MG63 (cell line): ENCODE measurements at regions not wholly inside any gene's neighbourhood (a gene's known extent, or its start where the extent isn't known, plus 50 kb on each side); places are given as distances from the start of the nearest gene placed in this dataset.
"Not testable (repeated sequence)": the region's sequence is repeated elsewhere in the genome, so short reads cannot be mapped to it uniquely, and the experiment has no call there.

Experiments used
- DNase-seq: peaks from one replicate; pipeline ENCODE4 v3.0.0-alpha.2; 2020
- H3K27me3 ChIP-seq: fragments of 250-450 bp; sonication (Bioruptor Pico); 2 replicates; pipeline ENCODE4 v1.5.1; 2020; ENCODE audit warnings: mild to moderate bottlenecking, moderate library complexity
- H3K36me3 ChIP-seq: fragments of 250-450 bp; sonication (Bioruptor Pico); 2 replicates; pipeline ENCODE4 v1.5.1; 2020; ENCODE audit warnings: mild to moderate bottlenecking, moderate library complexity
- H3K4me3 ChIP-seq: fragments of 250-450 bp; sonication (Bioruptor Pico); 2 replicates; pipeline ENCODE4 v1.5.1; 2020; ENCODE audit warnings: mild to moderate bottlenecking, moderate library complexity
- H3K9me3 ChIP-seq: fragments of 250-450 bp; sonication (Bioruptor Pico); 2 replicates; pipeline ENCODE4 v1.5.1; 2020; ENCODE audit warnings: mild to moderate bottlenecking, moderate library complexity

DNA sequence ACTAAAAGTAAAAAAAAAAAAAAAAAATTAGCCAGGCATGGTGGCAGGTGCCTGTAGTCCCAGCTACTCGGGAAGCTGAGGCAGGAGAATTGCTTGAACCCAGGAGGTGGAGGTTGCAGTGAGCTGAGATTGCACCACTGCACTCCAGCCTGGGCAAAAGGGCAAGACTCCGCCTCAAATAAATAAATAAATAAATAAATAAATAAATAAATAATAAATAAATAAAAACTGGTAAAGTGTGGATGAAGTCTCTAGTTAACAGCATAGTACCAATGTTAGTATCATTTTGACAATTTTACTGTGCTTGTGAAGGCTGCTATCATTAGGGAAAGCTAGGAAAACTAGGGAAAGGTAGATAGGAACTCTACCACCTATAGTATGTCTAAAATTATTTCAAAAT is 581.0 kb upstream of the ID4 start:
- not testable (repeated sequence) for H3K4me3 ChIP-seq, DNase-seq, H3K9me3 ChIP-seq

DNA sequence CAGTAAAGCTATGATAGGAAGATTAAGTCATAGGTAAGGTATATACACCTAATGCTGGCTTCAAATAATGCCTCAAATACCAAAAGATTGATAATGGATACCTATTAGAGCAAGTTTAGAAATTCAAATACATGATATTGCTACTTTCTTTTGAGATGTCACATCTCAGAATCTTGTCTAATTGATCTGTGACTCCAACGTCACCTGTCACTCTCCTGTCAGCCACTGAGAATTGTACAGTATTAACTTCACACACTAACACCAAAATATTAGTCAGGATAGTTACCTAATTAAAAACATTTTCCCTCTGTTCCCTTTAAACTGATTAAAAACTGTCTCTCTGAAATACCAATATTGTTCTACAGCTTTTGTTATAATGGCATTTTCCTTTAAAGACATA is 575.5 kb upstream of the ID4 start:
- H3K9me3 ChIP-seq, result no peaks in the 10 kb centered on the region
- no peak overlapping the region for H3K4me3 ChIP-seq
- no peaks in the 10 kb centered on the region for H3K27me3 ChIP-seq
- H3K36me3 ChIP-seq, result no peaks in the 10 kb centered on the region
- DNase-seq, result no peak

More for the DNA sequence above, 581.0 kb upstream of the ID4 start:
- H3K36me3 ChIP-seq, H3K27me3 ChIP-seq: not testable (repeated sequence)

DNA sequence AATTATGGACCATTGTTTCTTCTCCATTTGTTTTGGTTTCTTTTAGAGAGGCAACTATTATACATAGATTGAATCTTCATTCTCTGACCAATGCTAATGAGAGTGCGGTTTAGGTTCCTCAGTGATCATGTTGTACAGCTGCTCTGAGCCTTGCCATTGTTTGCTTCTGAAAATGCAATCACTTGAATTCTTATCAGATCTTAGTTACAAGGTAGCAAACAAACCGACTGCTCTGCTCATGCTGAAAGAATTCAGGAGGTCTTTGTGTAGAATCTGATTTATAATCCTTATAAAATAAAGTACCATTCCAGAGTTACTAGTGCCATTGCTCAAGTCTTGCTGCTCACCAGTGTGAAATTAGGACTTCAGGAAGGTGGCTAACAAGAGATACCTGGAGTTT is 569.1 kb upstream of the ID4 start:
- Histone ChIP-seq H3K27me3 (no peaks in the 10 kb centered on the region), H3K9me3 (no peaks in the 10 kb centered on the region), H3K4me3 (no peak overlapping the region), H3K36me3 (no peaks in the 10 kb centered on the region)
- DNase-seq, result no peak

DNA sequence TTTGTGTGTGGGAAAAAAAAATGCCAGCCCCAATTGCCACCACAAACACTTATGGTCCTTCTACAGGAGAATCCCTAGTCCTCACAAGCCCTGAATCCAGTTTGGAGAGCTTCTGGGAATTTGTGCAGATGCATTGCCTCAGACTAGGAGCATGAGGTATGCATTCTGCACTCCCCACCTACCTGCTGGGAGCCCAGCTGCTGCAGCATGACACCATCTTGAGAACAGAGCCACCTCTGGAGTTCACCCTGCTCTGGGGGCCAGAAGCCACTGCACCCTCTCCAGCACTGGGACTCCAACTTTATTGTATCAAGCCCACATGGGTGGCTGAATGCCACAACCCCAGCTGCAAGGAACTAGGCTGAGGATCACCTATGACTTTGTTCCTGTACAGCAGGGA is 568.5 kb upstream of the ID4 start:
- H3K36me3 ChIP-seq, result no peaks in the 10 kb centered on the region
- DNase-seq, result no peak
- H3K4me3 ChIP-seq, result no peak overlapping the region
- no peaks in the 10 kb centered on the region for H3K27me3 ChIP-seq
- no peaks in the 10 kb centered on the region for H3K9me3 ChIP-seq

DNA sequence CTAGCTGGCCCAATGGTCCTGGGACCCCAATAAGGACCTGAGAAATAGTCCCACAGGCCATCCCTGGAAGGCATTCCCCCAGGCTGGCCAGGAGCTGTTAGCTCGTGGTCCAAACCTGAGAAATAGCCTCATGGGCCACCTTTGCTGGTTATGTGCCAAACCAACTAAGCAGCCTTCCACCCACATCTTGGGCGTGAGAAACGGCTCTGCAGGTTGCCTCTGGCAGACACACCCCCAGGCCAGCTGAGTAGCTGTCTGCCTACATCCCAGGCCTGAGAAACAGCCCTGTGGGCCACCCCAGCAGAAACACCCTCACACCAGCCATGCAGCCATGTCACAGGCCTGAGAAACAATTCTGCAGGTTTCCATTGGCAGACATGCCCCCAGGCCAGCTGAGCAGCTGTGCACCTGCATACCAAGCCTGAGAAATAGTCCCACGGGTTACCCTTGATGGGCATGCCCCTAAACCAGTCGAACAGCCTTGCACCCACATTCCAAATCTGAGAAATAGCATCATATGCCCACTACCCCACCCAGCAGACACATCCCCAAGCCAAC is 567.8 kb upstream of the ID4 start:
- no peak for DNase-seq
- Histone ChIP-seq H3K36me3 (no peaks in the 10 kb centered on the region), H3K9me3 (no peaks in the 10 kb centered on the region), H3K4me3 (no peak overlapping the region), H3K27me3 (no peaks in the 10 kb centered on the region)

DNA sequence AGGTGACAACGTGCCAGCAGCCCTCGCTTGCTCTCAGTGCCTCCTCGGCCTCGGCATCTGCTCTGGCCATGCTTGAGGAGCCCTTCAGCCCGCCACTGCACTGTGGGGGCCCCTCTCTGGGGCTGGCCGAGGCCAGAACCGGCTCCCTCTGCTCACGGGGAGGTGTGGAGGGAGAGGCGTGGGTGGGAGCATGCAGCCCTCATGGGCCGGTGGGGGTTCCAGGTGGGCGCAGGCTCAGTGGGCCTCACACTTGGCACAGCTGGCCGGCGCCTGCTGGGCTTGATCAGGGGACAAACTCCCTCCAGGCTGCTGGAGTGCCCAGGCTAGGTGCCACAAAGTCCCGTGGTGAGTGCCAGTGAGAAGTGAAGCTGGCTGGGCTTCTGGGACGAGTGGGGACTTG is 566.6 kb upstream of the ID4 start:
- Histone ChIP-seq H3K9me3 (no peaks in the 10 kb centered on the region), H3K27me3 (no peaks in the 10 kb centered on the region), H3K4me3 (no peak overlapping the region), H3K36me3 (no peaks in the 10 kb centered on the region)
- no peak for DNase-seq

DNA sequence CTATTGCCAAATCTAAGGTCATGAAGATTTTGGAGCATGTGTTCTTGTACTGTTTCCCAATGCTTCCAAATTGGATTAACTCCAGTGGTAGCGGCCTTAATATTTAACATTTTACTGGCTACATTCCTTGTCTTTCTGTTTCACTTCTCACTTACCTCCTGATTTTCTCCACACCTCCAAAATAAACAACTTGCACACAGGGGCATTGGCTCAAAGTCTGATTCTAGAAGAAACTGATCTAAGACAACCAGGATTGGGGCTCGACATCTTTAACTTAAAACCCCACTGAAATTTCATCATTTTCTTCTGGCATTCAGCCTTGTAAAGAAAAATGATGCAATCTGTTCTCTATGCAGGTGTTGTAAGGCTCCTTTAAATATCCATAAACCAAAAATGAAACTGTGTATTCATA is 557.9 kb upstream of the ID4 start:
- no peaks in the 10 kb centered on the region for H3K9me3 ChIP-seq
- H3K36me3 ChIP-seq, result no peaks in the 10 kb centered on the region
- no peaks in the 10 kb centered on the region for H3K27me3 ChIP-seq
- no peak overlapping the region for H3K4me3 ChIP-seq
- no peak for DNase-seq

DNA sequence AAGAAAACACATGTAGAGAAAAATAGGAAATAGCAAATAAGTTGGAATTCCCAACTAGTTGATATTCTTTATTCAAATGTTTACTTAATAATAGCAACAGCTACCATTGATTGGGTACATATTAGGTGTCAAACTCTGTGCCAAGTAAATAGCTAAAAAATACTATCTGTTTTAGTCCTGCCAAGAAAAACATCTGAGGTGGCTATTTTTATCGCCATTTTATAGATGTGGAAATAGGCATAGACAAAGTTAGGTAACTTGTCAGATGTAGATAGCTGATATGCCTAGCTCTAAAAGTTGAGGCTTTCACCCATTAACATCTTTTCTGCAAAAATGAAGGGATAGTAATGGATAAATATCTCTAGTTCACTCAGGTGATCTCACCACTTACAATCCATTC is 549.2 kb upstream of the ID4 start:
- Histone ChIP-seq H3K9me3 (no peaks in the 10 kb centered on the region), H3K36me3 (no peaks in the 10 kb centered on the region), H3K27me3 (no peaks in the 10 kb centered on the region), H3K4me3 (no peak overlapping the region)
- DNase-seq, result no peak

DNA sequence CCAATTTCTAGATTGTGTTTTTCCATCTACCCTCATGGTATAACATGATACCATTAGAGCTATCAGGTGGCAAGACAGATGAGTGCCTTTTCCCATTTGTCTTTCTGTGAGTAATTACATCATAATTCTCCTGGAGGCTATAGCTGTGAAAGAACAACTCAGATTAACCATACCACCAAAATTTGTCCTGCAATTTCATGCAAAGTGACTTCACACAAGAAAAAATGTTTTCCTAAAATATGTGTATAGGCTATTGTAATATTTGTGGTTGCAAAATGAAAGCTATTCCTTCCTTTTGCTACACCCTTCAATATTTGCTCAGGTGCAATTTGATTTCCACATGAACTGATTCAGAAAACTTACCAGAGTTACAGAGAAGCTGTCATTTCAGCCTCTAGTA is 547.7 kb upstream of the ID4 start:
- H3K27me3 ChIP-seq, result no peaks in the 10 kb centered on the region
- H3K36me3 ChIP-seq, result no peaks in the 10 kb centered on the region
- no peaks in the 10 kb centered on the region for H3K9me3 ChIP-seq
- no peak for DNase-seq
- H3K4me3 ChIP-seq, result no peak overlapping the region

DNA sequence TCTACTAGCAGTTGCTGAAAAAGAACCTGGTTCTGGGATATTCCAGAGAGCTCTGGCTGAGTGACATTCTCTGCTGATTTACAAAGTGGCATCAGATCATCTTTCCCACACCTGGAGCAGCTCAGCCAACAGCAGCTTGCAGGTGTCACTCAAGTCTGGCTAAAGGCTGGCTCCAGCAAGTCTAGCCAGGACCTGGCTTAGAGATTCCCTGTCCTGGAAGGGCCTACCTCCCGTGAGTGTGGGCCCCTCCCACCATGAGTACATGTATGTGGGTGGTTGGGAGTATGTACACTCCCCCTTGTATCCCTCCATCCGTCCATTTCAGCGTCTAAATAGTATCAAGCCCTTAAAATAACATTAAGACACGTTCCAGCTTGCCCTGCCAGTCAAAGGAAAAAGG is 539.3 kb upstream of the ID4 start:
- Histone ChIP-seq H3K36me3 (no peaks in the 10 kb centered on the region), H3K27me3 (no peaks in the 10 kb centered on the region), H3K9me3 (no peaks in the 10 kb centered on the region), H3K4me3 (no peak overlapping the region)
- DNase-seq, result no peak

DNA sequence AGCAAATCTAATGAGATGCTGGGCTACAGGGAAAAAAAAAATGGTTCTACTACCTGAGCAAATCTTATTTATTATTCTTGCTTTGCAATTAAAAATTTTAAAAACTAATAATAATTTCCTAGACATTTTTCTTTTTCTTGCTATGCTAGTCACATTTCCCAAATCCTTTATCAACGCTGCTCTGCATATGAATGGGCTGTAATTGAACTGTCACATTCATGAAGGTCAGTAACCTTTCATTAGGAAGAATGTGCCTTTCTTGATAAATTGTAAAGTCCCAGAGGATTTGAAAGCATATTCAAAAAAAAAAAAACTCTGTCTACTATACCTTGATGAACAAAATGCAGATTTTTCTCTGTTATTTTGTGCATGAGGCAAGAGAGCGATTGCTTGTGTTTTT is 538.7 kb upstream of the ID4 start:
- DNase-seq, result no peak
- no peak overlapping the region for H3K4me3 ChIP-seq
- no peaks in the 10 kb centered on the region for H3K36me3 ChIP-seq
- H3K27me3 ChIP-seq, result no peaks in the 10 kb centered on the region
- H3K9me3 ChIP-seq, result no peaks in the 10 kb centered on the region

DNA sequence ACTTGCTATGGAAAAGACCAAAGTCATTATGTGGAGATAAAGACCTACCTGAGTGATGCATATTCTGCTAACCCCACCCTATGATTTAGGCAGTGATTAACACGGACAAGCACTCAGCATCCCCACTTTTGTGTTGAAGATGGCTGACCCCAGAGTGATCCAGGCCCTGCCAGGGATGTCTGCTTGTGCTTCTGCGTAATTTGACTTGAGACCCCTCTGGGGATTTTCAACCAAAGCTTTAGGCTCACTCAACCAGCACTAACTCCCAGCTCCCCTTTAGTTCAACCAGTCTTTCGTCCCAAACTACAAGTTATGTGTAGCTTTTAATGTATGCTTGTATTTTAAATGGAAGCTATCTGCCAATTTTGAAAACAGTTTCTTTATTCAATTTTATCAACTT is 538.0 kb upstream of the ID4 start:
- no peak for DNase-seq
- Histone ChIP-seq H3K27me3 (no peaks in the 10 kb centered on the region), H3K36me3 (no peaks in the 10 kb centered on the region), H3K9me3 (no peaks in the 10 kb centered on the region), H3K4me3 (no peak overlapping the region)

DNA sequence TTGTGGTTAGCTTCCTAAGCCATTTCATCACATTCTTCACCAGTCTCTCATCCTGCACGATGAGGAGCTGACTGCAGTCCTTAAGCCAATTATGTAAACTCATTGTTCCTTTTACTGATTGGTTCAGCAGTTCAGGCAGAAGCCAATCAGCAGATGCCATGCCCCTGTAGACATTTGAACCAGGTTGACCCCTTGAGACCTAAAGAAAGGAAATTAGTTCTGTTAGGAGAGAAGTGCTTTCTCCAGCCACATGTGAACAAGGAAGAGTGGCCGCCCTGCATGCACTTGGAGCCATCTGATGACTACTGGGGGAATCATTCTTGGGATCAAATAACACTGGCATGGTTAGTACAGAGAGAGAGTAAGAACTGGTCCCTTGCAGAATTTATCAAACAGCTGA is 535.2 kb upstream of the ID4 start:
- no peaks in the 10 kb centered on the region for H3K27me3 ChIP-seq
- peak; percentile 1 for DNase-seq
- H3K36me3 ChIP-seq, result no peaks in the 10 kb centered on the region
- H3K4me3 ChIP-seq, result no peak overlapping the region
- no peaks in the 10 kb centered on the region for H3K9me3 ChIP-seq

DNA sequence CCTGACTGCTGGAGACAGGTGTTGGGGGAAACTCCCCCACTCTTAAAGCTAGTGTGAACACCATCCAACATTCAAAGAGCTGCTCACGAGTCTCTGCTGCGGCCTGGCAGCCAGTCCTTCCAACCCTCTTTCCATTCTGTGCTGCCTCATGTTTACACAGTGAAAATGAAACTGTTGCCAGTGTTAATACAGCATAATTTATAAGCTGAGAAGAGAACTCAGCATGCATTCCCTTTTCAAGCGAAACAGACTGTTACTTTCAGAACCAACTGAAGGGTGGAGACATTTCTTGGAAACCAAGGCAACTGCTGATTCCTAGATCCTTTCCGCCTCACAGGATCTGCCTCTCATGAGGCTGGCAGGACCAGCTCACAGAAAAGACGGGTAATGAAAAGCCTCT is 533.8 kb upstream of the ID4 start:
- no peak for DNase-seq
- H3K36me3 ChIP-seq, result no peaks in the 10 kb centered on the region
- H3K4me3 ChIP-seq, result no peak overlapping the region
- no peaks in the 10 kb centered on the region for H3K9me3 ChIP-seq
- H3K27me3 ChIP-seq, result no peaks in the 10 kb centered on the region

DNA sequence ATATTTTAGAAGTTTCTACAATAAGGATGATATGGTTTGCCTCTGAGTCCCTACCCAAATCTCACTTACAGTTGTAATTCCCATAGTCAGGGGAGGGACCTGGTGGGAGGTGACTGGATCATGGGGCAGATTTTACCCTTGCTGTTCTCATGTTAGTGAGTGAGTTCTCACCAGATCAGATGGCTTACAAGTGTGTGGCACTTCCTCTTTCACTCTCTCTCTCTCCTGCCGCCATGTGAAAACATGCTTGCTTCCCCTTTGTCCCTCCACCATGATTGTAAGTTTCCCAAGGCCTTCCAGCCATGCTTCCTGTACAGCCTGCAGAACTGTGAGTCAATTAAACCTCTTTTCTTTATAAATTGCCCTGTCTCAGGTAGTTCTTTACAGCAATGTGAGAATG is 527.5 kb upstream of the ID4 start:
- DNase-seq, result no peak
- no peaks in the 10 kb centered on the region for H3K9me3 ChIP-seq
- H3K36me3 ChIP-seq, result no peaks in the 10 kb centered on the region
- H3K4me3 ChIP-seq, result no peak overlapping the region
- H3K27me3 ChIP-seq, result no peaks in the 10 kb centered on the region

DNA sequence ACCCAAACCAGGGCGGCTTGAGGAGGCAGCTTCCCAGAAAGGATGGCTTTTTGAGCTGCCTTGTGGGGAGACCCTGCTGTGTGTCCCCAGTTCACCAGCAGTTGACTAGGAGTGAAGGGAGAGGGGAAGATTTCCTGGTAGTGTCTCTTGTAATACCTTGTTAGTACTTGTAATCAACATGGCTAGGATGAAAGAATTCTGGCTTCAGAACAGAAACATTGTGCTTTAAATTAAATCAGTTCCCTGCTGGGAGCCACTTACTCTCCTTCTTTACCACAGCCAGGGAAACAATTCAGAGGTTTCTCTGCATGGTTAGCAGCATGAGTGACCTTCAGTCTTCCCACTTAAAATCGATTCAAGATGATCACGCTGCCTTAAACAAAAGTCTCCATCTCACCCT is 525.4 kb upstream of the ID4 start:
- H3K36me3 ChIP-seq, result no peaks in the 10 kb centered on the region
- DNase-seq, result no peak
- H3K9me3 ChIP-seq, result no peaks in the 10 kb centered on the region

DNA sequence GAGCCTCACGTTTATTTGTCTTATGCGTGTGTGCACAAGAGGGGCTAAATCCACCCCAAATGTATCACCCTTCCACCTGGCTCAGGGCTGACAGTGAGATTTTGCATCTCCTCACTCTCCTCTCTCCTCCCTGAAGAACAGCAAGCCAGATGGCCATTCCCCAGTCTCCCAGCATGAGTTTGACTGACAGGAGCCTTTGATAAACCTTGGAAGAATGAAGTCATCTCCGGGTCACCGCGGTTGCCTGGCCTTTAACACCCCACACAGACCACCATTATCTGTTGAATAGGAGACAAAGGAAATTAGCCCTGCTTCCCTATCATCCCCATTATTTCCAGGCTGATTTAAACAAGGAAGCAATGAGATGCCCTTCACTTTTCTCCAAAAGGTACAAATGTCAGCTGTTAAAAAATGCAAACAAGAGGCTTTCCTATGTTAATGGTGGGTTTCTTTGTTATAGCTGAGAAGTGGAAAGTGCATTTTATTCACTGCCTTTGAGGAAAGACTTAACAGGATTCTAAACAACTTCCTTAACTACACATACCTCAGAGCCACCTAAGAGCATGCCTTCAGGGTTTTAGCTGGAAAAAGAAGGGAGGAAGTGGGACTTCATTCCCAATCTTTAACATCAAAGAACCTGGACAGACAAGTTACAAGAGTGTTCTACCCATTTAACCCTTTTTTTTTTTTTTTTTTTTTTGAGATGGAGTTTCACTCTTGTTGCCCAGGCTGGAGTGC is 524.8 kb upstream of the ID4 start:
- DNase-seq, result no peak
- H3K27me3 ChIP-seq, result no peaks in the 10 kb centered on the region
- no peaks in the 10 kb centered on the region for H3K9me3 ChIP-seq
- H3K36me3 ChIP-seq, result no peaks in the 10 kb centered on the region
- no peak overlapping the region for H3K4me3 ChIP-seq

More for the DNA sequence above, 525.4 kb upstream of the ID4 start:
- no peak overlapping the region for H3K4me3 ChIP-seq
- no peaks in the 10 kb centered on the region for H3K27me3 ChIP-seq

DNA sequence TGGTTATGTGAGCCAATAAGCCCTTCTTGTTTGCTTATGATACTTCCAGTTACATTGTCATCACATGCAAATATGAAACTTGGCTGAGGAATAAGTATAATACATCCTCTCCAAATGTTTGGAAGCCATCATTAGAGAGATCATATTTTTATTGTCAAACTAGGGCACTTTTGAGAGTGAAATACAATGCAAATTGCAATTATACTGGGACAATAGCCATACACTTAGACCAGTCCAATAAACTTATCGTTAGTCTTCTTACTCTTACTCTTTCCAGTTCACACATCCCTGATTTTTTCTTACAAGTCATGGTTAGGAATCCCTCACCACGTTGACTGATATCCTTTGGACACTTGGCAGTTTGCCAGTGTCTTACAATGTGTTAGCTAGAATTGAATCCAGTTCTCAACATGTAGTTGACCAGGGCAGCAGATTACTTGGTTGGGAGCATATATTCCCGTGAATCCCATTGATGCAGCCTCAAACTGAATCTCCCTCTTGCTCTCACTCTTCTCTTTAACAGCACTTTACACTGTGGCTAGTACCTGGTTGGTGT is 519.7 kb upstream of the ID4 start:
- Histone ChIP-seq H3K27me3 (no peaks in the 10 kb centered on the region), H3K36me3 (no peaks in the 10 kb centered on the region), H3K4me3 (no peak overlapping the region), H3K9me3 (no peaks in the 10 kb centered on the region)
- no peak for DNase-seq
